RWPE2 (cell line): ENCODE measurements at regions not wholly inside any gene's neighbourhood (a gene's known extent, or its start where the extent isn't known, plus 50 kb on each side); places are given as distances from the start of the nearest gene placed in this dataset.

Experiments
- ATAC-seq: fragments of 200-7000 bp; cut with Tn5 transposase; 3 replicates; pipeline ENCODE4 v1.9.1; 2021; ENCODE audit warnings: low read depth
- DNase-seq: peaks from one replicate; pipeline ENCODE4 v3.0.0-alpha.2; 2020; ENCODE audit warnings: low spot score
- H3K27ac ChIP-seq: fragments of 450-650 bp; 2 replicates; pipeline ENCODE4 v1.5.1; 2017; ENCODE audit warnings: mild to moderate bottlenecking; ENCODE audit not compliant: poor library complexity, severe bottlenecking
- H3K27me3 ChIP-seq: fragments of 250-450 bp; sonication (Bioruptor Pico); 2 replicates; pipeline ENCODE4 v1.5.1; 2021; ENCODE audit warnings: mild to moderate bottlenecking, moderate library complexity; ENCODE audit not compliant: insufficient read depth, poor library complexity, severe bottlenecking
- H3K36me3 ChIP-seq: fragments of 250-450 bp; sonication (Bioruptor Pico); 2 replicates; pipeline ENCODE4 v1.5.1; 2020; ENCODE audit warnings: low read depth, mild to moderate bottlenecking, moderate library complexity
- H3K4me1 ChIP-seq: fragments of 250-450 bp; sonication (Bioruptor Pico); 2 replicates; pipeline ENCODE4 v1.5.1; 2021; ENCODE audit warnings: mild to moderate bottlenecking, moderate library complexity; ENCODE audit not compliant: insufficient read depth, poor library complexity, severe bottlenecking
- H3K4me3 ChIP-seq: fragments of 250-450 bp; sonication (Bioruptor Pico); 2 replicates; pipeline ENCODE4 v1.5.1; 2021; ENCODE audit warnings: mild to moderate bottlenecking, moderate library complexity; ENCODE audit not compliant: severe bottlenecking
- H3K9me3 ChIP-seq: fragments of 250-450 bp; sonication (Bioruptor Pico); 2 replicates; pipeline ENCODE4 v1.5.1; 2021; ENCODE audit warnings: mild to moderate bottlenecking, moderate library complexity; ENCODE audit not compliant: severe bottlenecking
- CTCF ChIP-seq: fragments of 450-650 bp; IDR thresholded peaks from one replicate; pipeline ENCODE4 v1.5.1; 2017; ENCODE audit warnings: mild to moderate bottlenecking, moderate library complexity; ENCODE audit not compliant: poor library complexity, severe bottlenecking

DNA sequence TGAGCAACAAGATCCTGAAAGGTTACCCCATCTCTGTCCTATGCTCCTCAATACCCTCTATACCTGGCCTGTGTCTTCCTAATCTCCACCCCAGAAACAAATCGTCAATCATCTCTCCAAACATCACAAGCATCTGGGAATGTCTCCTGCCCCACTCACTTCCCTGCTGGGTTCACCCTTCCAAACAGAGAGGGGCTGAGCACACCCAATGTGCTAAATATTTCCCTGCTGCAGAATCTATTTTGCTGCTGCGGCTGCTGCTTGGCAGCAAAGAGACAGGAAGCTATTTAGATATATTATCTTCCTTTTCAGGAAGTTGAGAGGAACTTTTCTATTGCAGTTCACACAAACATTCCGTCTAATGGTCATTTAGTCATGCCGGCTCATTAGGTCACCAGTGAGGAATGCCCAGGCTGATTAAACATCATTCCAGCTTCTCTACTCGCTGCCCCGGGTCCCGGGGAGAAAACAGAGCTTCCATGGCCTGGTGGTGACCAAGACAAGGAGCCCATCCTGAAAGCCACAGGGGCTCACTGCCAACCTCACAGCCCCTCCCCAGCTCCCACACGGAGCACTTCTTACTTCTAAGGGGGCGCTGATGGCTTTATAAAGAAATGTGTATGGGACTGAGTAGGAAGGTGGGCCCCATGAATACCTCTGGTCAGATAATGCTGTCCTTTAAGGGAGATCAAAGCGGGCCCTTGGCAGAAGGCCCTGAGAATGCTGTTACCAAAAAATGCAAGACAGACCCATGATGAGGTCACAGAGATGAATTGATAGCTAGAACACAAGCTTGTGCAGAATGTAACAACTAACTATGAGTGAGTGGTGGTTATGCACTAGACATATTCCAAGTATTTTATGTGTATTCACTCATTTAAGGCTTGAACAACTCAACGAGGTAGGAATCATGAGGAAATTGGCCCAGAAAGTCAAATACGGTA, 218.3 kb downstream of the SOX9 start:
- H3K27ac ChIP-seq, result peak overlapping the region; percentile 92
- H3K9me3 ChIP-seq, result no peaks in the 10 kb centered on the region
- DNase-seq (no peak), ATAC-seq (peak; percentile 86)
- no peaks in the 10 kb centered on the region for H3K36me3 ChIP-seq
- TF ChIP-seq CTCF, result no peak
- H3K27me3 ChIP-seq, result no peaks in the 10 kb centered on the region
- no peak overlapping the region for H3K4me3 ChIP-seq
- peaks cover 23% of the 10 kb centered on the region for H3K4me1 ChIP-seq

- DNase-seq (no peak), ATAC-seq (no peak)
- H3K9me3 ChIP-seq, result no peaks in the 10 kb centered on the region
- no peaks in the 10 kb centered on the region for H3K36me3 ChIP-seq
- H3K4me3 ChIP-seq, result no peak overlapping the region
- H3K27ac ChIP-seq, result no peak overlapping the region
- peaks cover 23% of the 10 kb centered on the region for H3K4me1 ChIP-seq
- no peak for TF ChIP-seq CTCF
- H3K27me3 ChIP-seq, result no peaks in the 10 kb centered on the region
Observed at GRCh38 chr17:72340836-72341235, 220.0 kb downstream of the SOX9 start.

DNA sequence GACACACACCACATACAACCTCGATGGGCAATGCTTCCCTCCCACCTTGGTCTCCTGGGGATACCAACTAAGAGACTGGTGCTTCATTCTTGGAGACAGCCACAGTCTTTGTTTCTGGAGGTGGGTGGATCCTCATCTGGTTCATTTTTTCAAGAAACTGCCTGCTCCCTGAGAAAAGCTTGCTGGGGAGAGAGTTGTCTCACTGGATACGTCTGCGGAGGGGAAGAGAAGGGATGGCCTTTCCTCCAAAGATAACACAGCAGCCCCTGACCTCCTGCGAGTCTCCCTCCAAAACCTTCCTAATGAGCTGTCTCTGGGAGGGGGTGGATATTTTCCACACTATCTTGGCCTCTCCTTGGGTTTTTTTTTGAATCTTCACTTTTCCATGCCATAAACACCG, 221.2 kb downstream of the SOX9 start:
- no peaks in the 10 kb centered on the region for H3K9me3 ChIP-seq
- ATAC-seq (no peak), DNase-seq (no peak)
- H3K27ac ChIP-seq, result no peak overlapping the region
- H3K4me1 ChIP-seq, result peaks cover 23% of the 10 kb centered on the region
- no peak overlapping the region for H3K4me3 ChIP-seq
- no peak for TF ChIP-seq CTCF
- H3K36me3 ChIP-seq, result no peaks in the 10 kb centered on the region
- no peaks in the 10 kb centered on the region for H3K27me3 ChIP-seq

- no peaks in the 10 kb centered on the region for H3K36me3 ChIP-seq
- ATAC-seq (no peak), DNase-seq (no peak)
- H3K27me3 ChIP-seq, result no peaks in the 10 kb centered on the region
- no peak overlapping the region for H3K4me3 ChIP-seq
- H3K27ac ChIP-seq, result no peak overlapping the region
- TF ChIP-seq CTCF, result no peak
- peaks cover 21% of the 10 kb centered on the region for H3K4me1 ChIP-seq
- H3K9me3 ChIP-seq, result no peaks in the 10 kb centered on the region
Observed at GRCh38 chr17:72342627-72343527, 222.1 kb downstream of the SOX9 start.
